ENCODE measurements at regions not wholly inside any gene's neighbourhood (a gene's known extent, or its start where the extent isn't known, plus 50 kb on each side); places are given as distances from the start of the nearest gene placed in this dataset.
"Not testable (repeated sequence)": the region's sequence is repeated elsewhere in the genome, so short reads cannot be mapped to it uniquely, and the experiment has no call there.

DNA sequence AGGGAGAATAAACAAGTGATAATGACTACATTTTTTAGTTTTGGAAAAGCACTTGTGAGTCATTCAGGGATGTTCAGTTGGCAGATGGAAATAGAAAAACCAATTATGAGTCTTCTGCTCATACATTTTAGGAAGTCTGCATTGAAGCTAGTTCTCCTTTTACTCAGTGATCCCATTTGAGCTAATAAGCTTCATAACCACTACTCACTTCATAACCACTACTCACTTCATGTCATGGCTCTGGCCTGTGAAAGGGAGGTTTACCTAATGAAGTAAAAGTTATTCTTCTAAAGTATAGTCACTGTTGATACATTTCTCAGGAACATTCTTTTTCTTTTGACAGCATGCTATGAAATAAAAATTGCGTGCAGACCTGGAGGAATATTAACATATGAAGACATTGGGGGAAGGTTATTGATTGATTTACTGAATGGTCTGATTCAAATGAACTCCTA is 948.7 kb downstream of the TSN start:
- no peaks in the 10 kb centered on the region for H3K9me3 ChIP-seq (ENCODE audit: control insufficient read depth in 2 of 2, insufficient read depth in 1 of 2, low read depth in 1 of 2, low read length in 1 of 2)
- H3K27me3 ChIP-seq (ENCODE audit: control insufficient read depth in 3 of 3, insufficient read depth in 3 of 3, low read length in 3 of 3) = no peaks in the 10 kb centered on the region
- H3K36me3 ChIP-seq (ENCODE audit: control insufficient read depth in 3 of 3, insufficient read depth in 2 of 3, low read depth in 1 of 3, low read length in 3 of 3) = no peaks in the 10 kb centered on the region
- H3K4me1 ChIP-seq (ENCODE audit: control insufficient read depth in 3 of 3, insufficient read depth in 2 of 3, low read depth in 1 of 3, low read length in 2 of 3) = no peaks in the 10 kb centered on the region
- DNase-seq (no peak), FAIRE-seq (no peak)
- H3K4me3 ChIP-seq (ENCODE audit: low read depth in 1 of 3, low read length in 3 of 3) = no peak overlapping the region
- WGBS, 3 donors = 72 to 88% (median 85%) methylated on average over 1 of the region's 1 CpG
- no peak overlapping the region for H3K27ac ChIP-seq (ENCODE audit: low read depth in 1 of 3, low read length in 2 of 3)

DNA sequence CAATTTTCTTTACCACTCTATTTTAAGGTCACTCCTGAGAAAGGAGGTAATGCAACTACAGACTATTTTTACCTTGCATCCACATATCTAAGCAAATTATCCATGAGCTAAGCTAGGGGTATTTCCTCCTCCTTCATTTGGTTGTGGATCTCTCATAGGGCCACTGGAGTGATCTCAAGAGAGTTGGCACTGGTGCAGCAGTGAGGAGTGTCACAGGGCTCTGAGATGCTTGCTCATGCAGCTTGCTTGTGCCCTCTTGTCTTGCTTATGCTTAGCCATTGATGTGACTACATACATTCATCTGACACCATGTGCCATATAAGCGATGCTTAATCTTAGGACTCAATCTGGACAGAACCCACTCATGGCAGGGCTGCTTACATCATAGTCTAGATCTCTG is 950.3 kb downstream of the TSN start:
- no peak overlapping the region for H3K4me3 ChIP-seq (ENCODE audit: low read depth in 1 of 3, low read length in 3 of 3)
- no peaks in the 10 kb centered on the region for H3K9me3 ChIP-seq (ENCODE audit: control insufficient read depth in 2 of 2, insufficient read depth in 1 of 2, low read depth in 1 of 2, low read length in 1 of 2)
- no peaks in the 10 kb centered on the region for H3K27me3 ChIP-seq (ENCODE audit: control insufficient read depth in 3 of 3, insufficient read depth in 3 of 3, low read length in 3 of 3)
- DNase-seq (no peak), FAIRE-seq (no peak)
- no peaks in the 10 kb centered on the region for H3K4me1 ChIP-seq (ENCODE audit: control insufficient read depth in 3 of 3, insufficient read depth in 2 of 3, low read depth in 1 of 3, low read length in 2 of 3)
- H3K27ac ChIP-seq (ENCODE audit: low read depth in 1 of 3, low read length in 2 of 3) = no peak overlapping the region
- WGBS, 3 donors = 83 to 96% (median 87%) methylated on average over 1 of the region's 1 CpG
- H3K36me3 ChIP-seq (ENCODE audit: control insufficient read depth in 3 of 3, insufficient read depth in 2 of 3, low read depth in 1 of 3, low read length in 3 of 3) = no peaks in the 10 kb centered on the region

DNA sequence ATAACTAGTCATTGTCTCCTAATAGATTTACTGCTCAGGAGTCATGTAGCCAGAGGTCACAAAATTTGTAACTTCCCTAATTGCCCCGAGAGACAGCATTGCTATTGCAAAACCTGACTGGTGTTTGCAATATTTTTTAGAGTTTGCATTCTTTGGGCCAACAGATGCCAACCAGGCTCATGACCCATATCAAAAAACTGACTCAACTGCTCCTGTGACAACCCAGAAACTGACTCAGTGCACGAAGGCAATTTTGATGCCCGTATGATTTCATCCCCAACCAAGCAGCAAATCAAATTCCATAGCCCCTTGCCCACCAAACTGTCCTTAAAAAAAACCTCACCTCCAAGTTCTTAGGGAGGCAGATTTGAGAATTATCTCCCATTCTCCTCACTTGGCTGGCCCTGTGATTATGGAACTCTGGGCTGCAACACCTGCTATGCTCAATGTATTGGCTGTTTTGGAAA is 951.3 kb downstream of the TSN start:
- Histone ChIP-seq H3K27me3 (ENCODE audit: control insufficient read depth in 3 of 3, insufficient read depth in 3 of 3, low read length in 3 of 3) (no peaks in the 10 kb centered on the region), H3K9me3 (ENCODE audit: control insufficient read depth in 2 of 2, insufficient read depth in 1 of 2, low read depth in 1 of 2, low read length in 1 of 2) (peaks cover 0 to 7% of the 10 kb centered on the region in 2 donors), H3K4me1 (ENCODE audit: control insufficient read depth in 3 of 3, insufficient read depth in 2 of 3, low read depth in 1 of 3, low read length in 2 of 3) (no peaks in the 10 kb centered on the region), H3K27ac (ENCODE audit: low read depth in 1 of 3, low read length in 2 of 3) (no peak overlapping the region), H3K4me3 (ENCODE audit: low read depth in 1 of 3, low read length in 3 of 3) (no peak overlapping the region), H3K36me3 (ENCODE audit: control insufficient read depth in 3 of 3, insufficient read depth in 2 of 3, low read depth in 1 of 3, low read length in 3 of 3) (no peaks in the 10 kb centered on the region)
- FAIRE-seq = no peak
- WGBS, 3 donors = 57 to 82% (median 61%) methylated on average over 3 of the region's 3 CpGs
- peak in 1 of 2 donors; percentile 2 for DNase-seq

DNA sequence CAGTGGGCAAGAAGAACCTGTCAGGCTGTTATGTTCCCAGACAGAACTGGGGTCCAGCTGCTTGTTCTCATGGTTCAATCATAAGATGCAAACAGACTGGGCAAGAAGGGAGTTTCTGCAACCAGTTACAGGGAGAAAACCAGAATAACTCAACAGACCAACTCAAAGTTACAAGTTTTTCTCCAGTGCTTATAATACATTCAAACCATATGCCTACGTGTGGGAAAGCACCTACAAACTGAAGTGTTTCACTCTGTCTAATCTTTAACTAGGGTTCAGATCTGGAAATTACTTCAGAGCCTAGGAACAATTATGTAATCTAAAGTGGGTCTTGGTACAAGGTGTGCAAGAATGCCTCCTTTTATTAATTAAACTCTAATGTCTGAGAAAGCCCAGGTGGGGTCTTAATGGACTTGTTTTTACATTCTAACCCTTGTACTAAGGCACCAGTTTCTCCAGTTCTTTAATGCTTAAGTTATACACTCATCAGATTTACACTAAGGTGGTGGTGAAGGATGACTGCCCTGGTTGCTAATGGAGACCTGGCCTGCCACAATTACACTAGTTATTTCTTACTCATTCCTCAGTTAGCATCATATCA is 951.9 kb downstream of the TSN start:
- DNase-seq = no peak
- Histone ChIP-seq H3K9me3 (ENCODE audit: control insufficient read depth in 2 of 2, insufficient read depth in 1 of 2, low read depth in 1 of 2, low read length in 1 of 2) (peaks cover 0 to 10% of the 10 kb centered on the region in 2 donors), H3K27me3 (ENCODE audit: control insufficient read depth in 3 of 3, insufficient read depth in 3 of 3, low read length in 3 of 3) (no peaks in the 10 kb centered on the region), H3K36me3 (ENCODE audit: control insufficient read depth in 3 of 3, insufficient read depth in 2 of 3, low read depth in 1 of 3, low read length in 3 of 3) (no peaks in the 10 kb centered on the region), H3K27ac (ENCODE audit: low read depth in 1 of 3, low read length in 2 of 3) (no peak overlapping the region), H3K4me3 (ENCODE audit: low read depth in 1 of 3, low read length in 3 of 3) (no peak overlapping the region), H3K4me1 (ENCODE audit: control insufficient read depth in 3 of 3, insufficient read depth in 2 of 3, low read depth in 1 of 3, low read length in 2 of 3) (no peaks in the 10 kb centered on the region)
- FAIRE-seq = no peak
- 12 to 58% (median 17%) methylated on average over 1 of the region's 1 CpG for WGBS, 3 donors

DNA sequence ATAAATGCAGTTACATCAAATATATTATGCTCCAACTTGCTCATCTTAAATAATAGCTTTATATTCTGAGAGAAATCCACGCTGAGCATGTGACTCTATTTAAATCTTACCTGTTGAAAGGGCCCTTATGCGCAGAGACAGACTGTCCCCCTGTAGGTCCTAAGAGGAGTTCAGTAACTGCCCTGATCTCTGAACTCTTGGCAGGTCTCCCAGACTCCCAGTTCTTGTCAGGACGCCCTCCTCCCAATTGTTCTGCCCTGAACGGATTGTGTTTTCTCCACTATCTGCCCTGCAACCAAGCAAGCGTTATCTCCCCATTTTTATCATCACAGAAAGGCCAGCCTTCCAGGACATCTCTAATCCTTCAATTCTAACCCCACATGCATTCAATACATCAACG is 954.6 kb downstream of the TSN start:
- FAIRE-seq (no peak), DNase-seq (no peak)
- WGBS, 3 donors = 38 to 68% (median 39%) methylated on average over 6 of the region's 6 CpGs
- no peaks in the 10 kb centered on the region for H3K4me1 ChIP-seq (ENCODE audit: control insufficient read depth in 3 of 3, insufficient read depth in 2 of 3, low read depth in 1 of 3, low read length in 2 of 3)
- H3K27me3 ChIP-seq (ENCODE audit: control insufficient read depth in 3 of 3, insufficient read depth in 3 of 3, low read length in 3 of 3) = no peaks in the 10 kb centered on the region
- H3K36me3 ChIP-seq (ENCODE audit: control insufficient read depth in 3 of 3, insufficient read depth in 2 of 3, low read depth in 1 of 3, low read length in 3 of 3) = no peaks in the 10 kb centered on the region
- no peak overlapping the region for H3K4me3 ChIP-seq (ENCODE audit: low read depth in 1 of 3, low read length in 3 of 3)
- H3K9me3 ChIP-seq (ENCODE audit: control insufficient read depth in 2 of 2, insufficient read depth in 1 of 2, low read depth in 1 of 2, low read length in 1 of 2) = peaks cover 0 to 12% of the 10 kb centered on the region in 2 donors
- H3K27ac ChIP-seq (ENCODE audit: low read depth in 1 of 3, low read length in 2 of 3) = no peak overlapping the region

DNA sequence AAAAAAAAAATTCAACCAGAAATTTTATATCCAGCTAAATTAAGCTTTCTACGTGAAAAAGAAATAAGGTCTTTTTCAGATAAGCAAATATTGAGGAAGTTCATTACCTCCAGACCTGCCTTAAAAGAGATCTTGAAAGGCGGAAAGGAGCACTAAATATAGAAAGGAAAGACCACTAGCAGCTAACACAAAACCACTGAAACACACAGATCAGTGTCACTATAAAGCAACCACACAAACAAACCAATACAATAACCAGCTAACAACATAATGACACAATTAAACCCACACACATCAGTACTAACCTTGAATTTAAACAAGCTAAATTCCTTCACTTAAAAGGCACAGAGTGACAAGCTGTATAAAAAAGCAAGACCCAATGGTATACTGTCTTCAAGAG is 958.3 kb downstream of the TSN start:
- H3K9me3 ChIP-seq (ENCODE audit: control insufficient read depth in 2 of 2, insufficient read depth in 1 of 2, low read depth in 1 of 2, low read length in 1 of 2) = peaks cover 0 to 12% of the 10 kb centered on the region in 2 donors
- H3K4me3 ChIP-seq (ENCODE audit: low read depth in 1 of 3, low read length in 3 of 3) = no peak overlapping the region
- no peaks in the 10 kb centered on the region for H3K4me1 ChIP-seq (ENCODE audit: control insufficient read depth in 3 of 3, insufficient read depth in 2 of 3, low read depth in 1 of 3, low read length in 2 of 3)
- WGBS, 3 donors = 74 to 87% (median 77%) methylated on average over 2 of the region's 2 CpGs
- no peak overlapping the region for H3K27ac ChIP-seq (ENCODE audit: low read depth in 1 of 3, low read length in 2 of 3)
- no peaks in the 10 kb centered on the region for H3K36me3 ChIP-seq (ENCODE audit: control insufficient read depth in 3 of 3, insufficient read depth in 2 of 3, low read depth in 1 of 3, low read length in 3 of 3)
- H3K27me3 ChIP-seq (ENCODE audit: control insufficient read depth in 3 of 3, insufficient read depth in 3 of 3, low read length in 3 of 3) = no peaks in the 10 kb centered on the region
- no peak for DNase-seq
- FAIRE-seq = no peak

DNA sequence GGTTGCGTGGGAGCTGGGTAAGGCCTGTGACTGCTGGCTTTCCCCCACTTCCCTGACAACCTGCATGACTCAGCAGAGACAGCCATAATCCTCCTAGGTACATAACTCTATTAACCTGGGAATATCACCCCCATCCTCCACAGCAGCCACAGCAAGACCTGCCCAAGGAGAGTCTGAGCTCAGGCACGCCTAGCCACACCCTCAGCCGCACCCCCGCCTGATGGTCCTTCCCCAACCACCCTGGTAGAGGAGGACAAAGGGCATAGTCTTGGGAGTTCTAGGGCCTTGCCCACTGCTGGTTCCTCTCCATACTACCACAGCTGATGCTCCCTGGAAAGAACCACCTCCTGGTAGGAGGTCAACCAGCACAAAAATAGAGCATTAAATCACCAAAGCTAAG is 965.4 kb downstream of the TSN start:
- FAIRE-seq; H3K4me1 ChIP-seq (ENCODE audit: control insufficient read depth in 3 of 3, insufficient read depth in 2 of 3, low read depth in 1 of 3, low read length in 2 of 3); H3K27ac ChIP-seq (ENCODE audit: low read depth in 1 of 3, low read length in 2 of 3); H3K27me3 ChIP-seq (ENCODE audit: control insufficient read depth in 3 of 3, insufficient read depth in 3 of 3, low read length in 3 of 3); H3K36me3 ChIP-seq (ENCODE audit: control insufficient read depth in 3 of 3, insufficient read depth in 2 of 3, low read depth in 1 of 3, low read length in 3 of 3); H3K4me3 ChIP-seq (ENCODE audit: low read depth in 1 of 3, low read length in 3 of 3); H3K9me3 ChIP-seq (ENCODE audit: control insufficient read depth in 2 of 2, insufficient read depth in 1 of 2, low read depth in 1 of 2, low read length in 1 of 2); DNase-seq: not testable (repeated sequence)
- 62 to 88% (median 73%) methylated on average over 4 of the region's 4 CpGs for WGBS, 3 donors

DNA sequence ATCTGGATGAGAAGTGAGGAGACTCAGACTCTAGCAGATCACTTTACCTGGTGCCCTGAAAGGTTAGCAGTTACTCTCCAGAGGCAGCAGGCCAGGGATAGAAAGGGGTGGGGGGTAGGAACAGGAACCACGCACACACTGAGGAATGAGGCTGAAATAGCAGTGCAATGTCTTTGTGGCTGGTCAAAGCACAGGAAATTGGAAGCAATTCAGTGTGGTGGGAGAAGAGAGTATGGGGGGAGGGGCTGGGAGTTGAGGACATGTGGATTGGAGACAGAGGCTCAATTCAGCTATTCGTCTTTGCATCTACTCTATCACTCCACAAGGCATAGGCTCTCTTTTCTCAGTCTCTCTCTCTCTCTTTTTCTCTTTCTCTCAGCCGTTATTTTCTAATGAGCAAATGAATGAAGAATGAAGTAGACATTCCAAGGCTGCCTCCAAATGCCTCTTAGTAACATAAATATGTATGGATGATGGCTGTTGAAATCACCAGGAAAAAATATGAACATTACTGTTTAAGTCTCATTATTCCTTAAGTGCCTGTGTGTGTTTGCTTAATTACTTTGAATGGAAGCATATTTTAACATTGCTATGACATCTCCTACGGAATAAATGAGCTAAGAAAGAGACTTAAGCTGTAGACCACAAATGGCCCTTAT is 979.4 kb downstream of the TSN start:
- no peak overlapping the region for H3K4me3 ChIP-seq (ENCODE audit: low read depth in 1 of 3, low read length in 3 of 3)
- no peaks in the 10 kb centered on the region for H3K4me1 ChIP-seq (ENCODE audit: control insufficient read depth in 3 of 3, insufficient read depth in 2 of 3, low read depth in 1 of 3, low read length in 2 of 3)
- WGBS, 3 donors = 60 to 83% (median 71%) methylated on average over 4 of the region's 4 CpGs
- no peak for FAIRE-seq
- DNase-seq = no peak
- no peaks in the 10 kb centered on the region for H3K9me3 ChIP-seq (ENCODE audit: control insufficient read depth in 2 of 2, insufficient read depth in 1 of 2, low read depth in 1 of 2, low read length in 1 of 2)
- H3K27ac ChIP-seq (ENCODE audit: low read depth in 1 of 3, low read length in 2 of 3) = no peak overlapping the region
- H3K27me3 ChIP-seq (ENCODE audit: control insufficient read depth in 3 of 3, insufficient read depth in 3 of 3, low read length in 3 of 3) = no peaks in the 10 kb centered on the region
- no peaks in the 10 kb centered on the region for H3K36me3 ChIP-seq (ENCODE audit: control insufficient read depth in 3 of 3, insufficient read depth in 2 of 3, low read depth in 1 of 3, low read length in 3 of 3)

DNA sequence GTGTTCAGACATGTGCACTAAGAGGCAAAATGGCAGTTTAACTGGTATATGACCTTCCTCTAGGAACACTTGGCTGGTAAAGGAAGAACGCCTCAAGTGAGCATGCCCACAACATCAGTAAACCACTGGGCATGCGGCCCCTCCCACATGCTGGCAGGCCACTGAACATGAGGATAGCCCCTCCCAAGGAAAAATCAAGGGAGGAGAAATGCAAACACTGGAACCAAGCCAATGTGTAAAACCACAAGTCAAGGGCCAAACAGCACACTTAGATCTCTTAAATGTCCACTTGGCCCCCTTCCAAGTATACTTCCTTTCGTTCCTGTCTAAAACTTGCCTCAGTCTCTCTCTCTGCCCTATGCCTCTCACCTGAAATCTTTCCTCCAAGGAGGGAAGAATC is 980.8 kb downstream of the TSN start:
- H3K27me3 ChIP-seq (ENCODE audit: control insufficient read depth in 3 of 3, insufficient read depth in 3 of 3, low read length in 3 of 3) = no peaks in the 10 kb centered on the region
- H3K36me3 ChIP-seq (ENCODE audit: control insufficient read depth in 3 of 3, insufficient read depth in 2 of 3, low read depth in 1 of 3, low read length in 3 of 3) = no peaks in the 10 kb centered on the region
- WGBS, 3 donors = 67 to 73% (median 70%) methylated on average over 3 of the region's 3 CpGs
- H3K9me3 ChIP-seq (ENCODE audit: control insufficient read depth in 2 of 2, insufficient read depth in 1 of 2, low read depth in 1 of 2, low read length in 1 of 2) = no peaks in the 10 kb centered on the region
- no peak overlapping the region for H3K4me3 ChIP-seq (ENCODE audit: low read depth in 1 of 3, low read length in 3 of 3)
- DNase-seq = no peak
- H3K27ac ChIP-seq (ENCODE audit: low read depth in 1 of 3, low read length in 2 of 3) = no peak overlapping the region
- no peak for FAIRE-seq
- no peaks in the 10 kb centered on the region for H3K4me1 ChIP-seq (ENCODE audit: control insufficient read depth in 3 of 3, insufficient read depth in 2 of 3, low read depth in 1 of 3, low read length in 2 of 3)
